Peyer's patch (tissue), 4 donors: ENCODE measurements at regions not wholly inside any gene's neighbourhood (a gene's known extent, or its start where the extent isn't known, plus 50 kb on each side); places are given as distances from the start of the nearest gene placed in this dataset.

Source experiments
- CTCF ChIP-seq, 6 experiments: fragments of 450-650 bp in 4 of 6; fragments of 200-600 bp in 2 of 6; sonication (generic) in 1 of 6; IDR thresholded peaks; one replicate each; pipeline ENCODE4 v1.5.1; 2017 to 2019; ENCODE audit warnings: antibody characterized with exemption in 6 of 6, mild to moderate bottlenecking in 3 of 6, moderate library complexity in 1 of 6
- POLR2A ChIP-seq, 2 donors: fragments of 450-650 bp; IDR thresholded peaks; one replicate each; pipeline ENCODE4 v1.5.1; 2017; ENCODE audit warnings: antibody characterized with exemption in 2 of 2, mild to moderate bottlenecking in 2 of 2, moderate library complexity in 2 of 2

- TF ChIP-seq POLR2A (IDR thresholded peaks at IDR 0.05) = no peak
- TF ChIP-seq CTCF (IDR thresholded peaks at IDR 0.05) = no peak
Measured at GRCh38 chr7:41114691-41115090, 588.2 kb downstream of the INHBA start.
